HepG2 (cell line): ENCODE measurements at regions not wholly inside any gene's neighbourhood (a gene's known extent, or its start where the extent isn't known, plus 50 kb on each side); places are given as distances from the start of the nearest gene placed in this dataset.

Source experiments
- AGO1 ChIP-seq: fragments of 200-400 bp; formaldehyde crosslinking; IDR thresholded peaks from 2 replicates; pipeline ENCODE4 v1.6.1; 2017; ENCODE audit warnings: mild to moderate bottlenecking, low read depth, low read length, moderate library complexity; ENCODE audit not compliant: poor library complexity, severe bottlenecking
- ARHGAP35 ChIP-seq: sonication (generic); formaldehyde crosslinking; IDR thresholded peaks from 2 replicates; pipeline ENCODE4 v1.9.0; 2022; ENCODE audit warnings: mild to moderate bottlenecking, inconsistent platforms, moderate library complexity, missing genetic modification reagents, borderline replicate concordance
- BRF2 ChIP-seq: sonication (generic); formaldehyde crosslinking; IDR thresholded peaks from 2 replicates; pipeline ENCODE4 v1.8.1; 2022; ENCODE audit warnings: mild to moderate bottlenecking, missing genetic modification reagents
- CEBPB ChIP-seq: IDR thresholded peaks from 2 replicates; pipeline ENCODE4 v1.6.1; 2011; ENCODE audit warnings: low read depth, low read length, improper control_type of control experiment, borderline replicate concordance
- GATAD2A ChIP-seq: IDR thresholded peaks from 2 replicates; pipeline ENCODE4 v1.6.1; 2016
- HNF1A ChIP-seq, 2 experiments: sonication (generic) in 1 of 2; formaldehyde crosslinking in 1 of 2; IDR thresholded peaks; 2 replicates each; pipeline versions ENCODE4 v1.4.0 to v1.6.1; 2016 to 2020; ENCODE audit warnings: borderline replicate concordance in 1 of 2, low read depth in 1 of 2, mild to moderate bottlenecking in 1 of 2, missing genetic modification reagents in 1 of 2
- HNRNPH1 ChIP-seq: fragments of 200-400 bp; formaldehyde crosslinking; optimal IDR thresholded peaks from 2 replicates; pipeline ENCODE3; 2017; ENCODE audit warnings: mild to moderate bottlenecking, low read depth, low read length
- HNRNPUL1 ChIP-seq: fragments of 200-400 bp; formaldehyde crosslinking; IDR thresholded peaks from 2 replicates; pipeline ENCODE4 v1.6.1; 2017; ENCODE audit warnings: low read depth, mild to moderate bottlenecking, low read length, moderate library complexity
- KDM1A ChIP-seq: IDR thresholded peaks from 2 replicates; pipeline ENCODE4 v1.6.1; 2016; ENCODE audit warnings: missing compliant biosample characterization
- RARA ChIP-seq: IDR thresholded peaks from 2 replicates; pipeline ENCODE4 v1.6.1; 2016; ENCODE audit warnings: missing genetic modification reagents, missing compliant biosample characterization
- TBX2 ChIP-seq: sonication (generic); formaldehyde crosslinking; IDR thresholded peaks from 2 replicates; pipeline ENCODE4 v1.5.0; 2020; ENCODE audit warnings: missing genetic modification reagents, mild to moderate bottlenecking, borderline replicate concordance
- ZEB1 ChIP-seq: IDR thresholded peaks from 2 replicates; pipeline ENCODE4 v1.6.1; 2012; ENCODE audit warnings: mild to moderate bottlenecking, low read depth, inconsistent platforms; ENCODE audit not compliant: insufficient replicate concordance
- ZNF121 ChIP-seq: sonication (generic); formaldehyde crosslinking; IDR thresholded peaks from 2 replicates; pipeline ENCODE4 v1.5.0; 2020; ENCODE audit warnings: mild to moderate bottlenecking, missing genetic modification reagents
- ZNF20 ChIP-seq: sonication (generic); formaldehyde crosslinking; IDR thresholded peaks from 2 replicates; pipeline ENCODE4 v1.4.0; 2020; ENCODE audit warnings: mild to moderate bottlenecking, moderate library complexity, missing genetic modification reagents
- TF ChIP-seq, protein P1 (sequence below): sonication (generic); formaldehyde crosslinking; IDR thresholded peaks from 2 replicates; pipeline ENCODE4 v1.4.0; 2020; ENCODE audit warnings: mild to moderate bottlenecking, missing genetic modification reagents
- TF ChIP-seq, protein P2 (sequence below): sonication (generic); formaldehyde crosslinking; IDR thresholded peaks from 2 replicates; pipeline ENCODE4 v1.8.1; 2023; ENCODE audit warnings: mild to moderate bottlenecking, moderate library complexity, missing genetic modification reagents

DNA sequence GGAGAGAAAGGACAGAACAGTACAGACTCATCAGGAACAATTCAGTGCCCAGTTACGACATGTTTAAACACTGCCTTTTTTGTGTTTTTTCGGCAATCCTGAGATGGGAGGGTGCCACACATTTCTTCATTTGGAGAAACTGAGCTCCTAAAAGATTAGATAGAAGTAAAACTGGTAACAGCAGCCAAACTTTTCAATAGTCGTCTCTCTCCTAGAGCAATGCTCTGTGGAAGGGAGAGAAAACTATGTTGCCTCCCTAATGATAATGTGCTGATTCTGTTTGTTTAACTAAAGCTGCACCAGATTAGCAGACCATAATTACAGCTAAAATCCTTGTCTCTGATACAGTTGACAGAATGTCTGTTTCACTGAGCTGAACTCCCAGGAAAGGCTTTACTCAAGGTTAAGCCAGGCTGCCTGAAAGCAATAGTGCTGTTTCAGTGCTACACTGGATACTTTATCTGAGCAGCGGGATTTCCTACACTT, 76.2 kb upstream of the CXADR start (continued):
- TF ChIP-seq, protein P1, sequence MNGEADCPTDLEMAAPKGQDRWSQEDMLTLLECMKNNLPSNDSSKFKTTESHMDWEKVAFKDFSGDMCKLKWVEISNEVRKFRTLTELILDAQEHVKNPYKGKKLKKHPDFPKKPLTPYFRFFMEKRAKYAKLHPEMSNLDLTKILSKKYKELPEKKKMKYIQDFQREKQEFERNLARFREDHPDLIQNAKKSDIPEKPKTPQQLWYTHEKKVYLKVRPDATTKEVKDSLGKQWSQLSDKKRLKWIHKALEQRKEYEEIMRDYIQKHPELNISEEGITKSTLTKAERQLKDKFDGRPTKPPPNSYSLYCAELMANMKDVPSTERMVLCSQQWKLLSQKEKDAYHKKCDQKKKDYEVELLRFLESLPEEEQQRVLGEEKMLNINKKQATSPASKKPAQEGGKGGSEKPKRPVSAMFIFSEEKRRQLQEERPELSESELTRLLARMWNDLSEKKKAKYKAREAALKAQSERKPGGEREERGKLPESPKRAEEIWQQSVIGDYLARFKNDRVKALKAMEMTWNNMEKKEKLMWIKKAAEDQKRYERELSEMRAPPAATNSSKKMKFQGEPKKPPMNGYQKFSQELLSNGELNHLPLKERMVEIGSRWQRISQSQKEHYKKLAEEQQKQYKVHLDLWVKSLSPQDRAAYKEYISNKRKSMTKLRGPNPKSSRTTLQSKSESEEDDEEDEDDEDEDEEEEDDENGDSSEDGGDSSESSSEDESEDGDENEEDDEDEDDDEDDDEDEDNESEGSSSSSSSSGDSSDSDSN, result no peak
- TF ChIP-seq ARHGAP35 (CRISPR knock-in tag) (no peak), TBX2 (0 out of 2 replicates have a peak, but pooled peaks have one; percentile 23), KDM1A (CRISPR knock-in tag) (no peak), CEBPB (no peak), ZNF20 (CRISPR knock-in tag) (no peak), AGO1 (no peak), HNRNPUL1 (no peak), BRF2 (CRISPR knock-in tag) (no peak), ZNF121 (CRISPR knock-in tag) (0 out of 2 replicates have a peak, but pooled peaks have one; percentile 34), HNRNPH1 (no peak), ZEB1 (no peak), GATAD2A (peak; percentile 31; the same call in 1 of the 2 replicates), RARA (CRISPR knock-in tag) (no peak), HNF1A (IDR thresholded peaks at IDR 0.05; ENCODE audit: low read depth) (no peak), HNF1A (CRISPR knock-in tag; IDR thresholded peaks at IDR 0.05; ENCODE audit: borderline replicate concordance) (no peak)
- TF ChIP-seq, protein P2, sequence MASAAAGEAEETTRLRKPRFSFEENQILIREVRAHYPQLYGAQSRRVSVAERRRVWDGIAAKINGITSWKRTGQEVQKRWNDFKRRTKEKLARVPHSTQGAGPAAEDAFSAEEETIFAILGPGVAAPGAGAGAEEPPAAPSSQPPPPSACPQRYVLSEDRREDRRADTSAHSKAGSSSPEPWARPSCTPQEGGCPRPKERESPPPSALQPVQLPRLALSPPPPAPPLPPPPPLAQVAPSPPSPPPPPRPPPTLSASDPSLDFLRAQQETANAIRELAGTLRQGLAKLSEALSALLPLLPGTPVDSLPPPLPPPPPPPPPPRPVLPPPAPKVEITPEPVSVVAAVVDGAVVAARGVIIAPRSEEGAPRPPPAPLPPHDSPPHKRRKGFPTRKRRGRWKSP (CRISPR knock-in tag), result no peak
